GM10248 (cell line): ENCODE measurements at regions not wholly inside any gene's neighbourhood (a gene's known extent, or its start where the extent isn't known, plus 50 kb on each side); places are given as distances from the start of the nearest gene placed in this dataset.

ENCODE experiments used
- CTCF ChIA-PET: fragments of 300-600 bp; sonication (Branson Sonifier 250); formaldehyde crosslinking; extraction: SDS; loops from one replicate; lab custom pipeline; 2021; ENCODE audit warnings: antibody characterized with exemption; lab: Yijun Ruan, JAX
- POLR2A ChIA-PET: fragments of 350-650 bp; sonication (Branson Sonifier 250); formaldehyde crosslinking; extraction: SDS; loops from one replicate; lab custom pipeline; 2020; ENCODE audit warnings: antibody characterized with exemption; lab: Yijun Ruan, JAX
- DNase-seq: peaks from one replicate; pipeline ENCODE4 v3.0.0; 2012; ENCODE audit errors: extremely low spot score
- TF ChIP-seq, protein P1 (sequence below): IDR thresholded peaks from 2 replicates; pipeline ENCODE4 v1.5.1; 2012; ENCODE audit warnings: mild to moderate bottlenecking, low read depth; ENCODE audit errors: extremely low read depth, missing control alignments, control extremely low read depth

DNA sequence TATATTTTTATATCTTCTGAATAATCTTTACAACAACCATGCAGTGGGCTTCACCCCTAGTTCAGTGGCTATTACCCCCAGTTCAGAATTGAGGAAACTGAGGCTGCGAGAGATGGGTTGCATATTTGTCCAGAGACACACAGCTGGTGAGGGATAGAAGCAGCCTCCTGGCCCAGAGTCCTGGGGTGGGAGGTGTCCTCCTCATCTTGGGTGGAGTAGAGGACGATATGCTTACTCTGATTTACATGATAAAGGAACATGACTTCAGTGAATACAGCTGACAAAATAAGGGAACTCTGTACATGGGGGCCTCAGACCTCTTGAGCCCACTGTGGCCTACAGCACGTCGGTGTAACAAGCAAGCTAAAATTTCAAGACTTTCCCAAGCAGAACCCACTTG, 214.7 kb downstream of the FBXO15 start:
- ChIA-PET POLR2A (no interaction called here), CTCF (interaction anchor here (1.4 kb wide), 1 partner anchor 14 kb away, joined by 6 read pairs; no protein-coding TSS in a partner anchor)
- TF ChIP-seq, protein P1, sequence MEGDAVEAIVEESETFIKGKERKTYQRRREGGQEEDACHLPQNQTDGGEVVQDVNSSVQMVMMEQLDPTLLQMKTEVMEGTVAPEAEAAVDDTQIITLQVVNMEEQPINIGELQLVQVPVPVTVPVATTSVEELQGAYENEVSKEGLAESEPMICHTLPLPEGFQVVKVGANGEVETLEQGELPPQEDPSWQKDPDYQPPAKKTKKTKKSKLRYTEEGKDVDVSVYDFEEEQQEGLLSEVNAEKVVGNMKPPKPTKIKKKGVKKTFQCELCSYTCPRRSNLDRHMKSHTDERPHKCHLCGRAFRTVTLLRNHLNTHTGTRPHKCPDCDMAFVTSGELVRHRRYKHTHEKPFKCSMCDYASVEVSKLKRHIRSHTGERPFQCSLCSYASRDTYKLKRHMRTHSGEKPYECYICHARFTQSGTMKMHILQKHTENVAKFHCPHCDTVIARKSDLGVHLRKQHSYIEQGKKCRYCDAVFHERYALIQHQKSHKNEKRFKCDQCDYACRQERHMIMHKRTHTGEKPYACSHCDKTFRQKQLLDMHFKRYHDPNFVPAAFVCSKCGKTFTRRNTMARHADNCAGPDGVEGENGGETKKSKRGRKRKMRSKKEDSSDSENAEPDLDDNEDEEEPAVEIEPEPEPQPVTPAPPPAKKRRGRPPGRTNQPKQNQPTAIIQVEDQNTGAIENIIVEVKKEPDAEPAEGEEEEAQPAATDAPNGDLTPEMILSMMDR: no peak
- DNase-seq: no peak

DNA sequence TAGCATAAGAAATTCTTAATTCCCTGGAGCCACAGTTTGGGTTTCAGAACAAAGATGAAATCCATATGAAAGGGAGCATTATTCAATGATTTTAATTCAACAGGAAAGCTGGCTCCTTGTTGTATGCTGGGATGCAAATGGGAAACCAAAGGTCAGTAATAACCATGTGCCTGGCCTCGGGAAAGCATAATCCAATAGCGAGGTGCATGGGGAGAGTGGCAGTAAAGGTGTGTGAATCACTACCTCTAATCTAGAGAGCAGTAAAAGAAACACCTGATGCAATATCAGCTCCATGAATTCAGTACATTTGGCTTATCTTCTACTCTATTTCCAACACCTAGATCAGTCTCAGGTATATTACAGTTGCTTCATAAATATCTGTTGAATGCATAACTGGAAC, 220.1 kb downstream of the FBXO15 start:
- CTCF ChIA-PET: no interaction called here
- no peak for DNase-seq
- POLR2A ChIA-PET: no interaction called here
- TF ChIP-seq, protein P1: no peak

DNA sequence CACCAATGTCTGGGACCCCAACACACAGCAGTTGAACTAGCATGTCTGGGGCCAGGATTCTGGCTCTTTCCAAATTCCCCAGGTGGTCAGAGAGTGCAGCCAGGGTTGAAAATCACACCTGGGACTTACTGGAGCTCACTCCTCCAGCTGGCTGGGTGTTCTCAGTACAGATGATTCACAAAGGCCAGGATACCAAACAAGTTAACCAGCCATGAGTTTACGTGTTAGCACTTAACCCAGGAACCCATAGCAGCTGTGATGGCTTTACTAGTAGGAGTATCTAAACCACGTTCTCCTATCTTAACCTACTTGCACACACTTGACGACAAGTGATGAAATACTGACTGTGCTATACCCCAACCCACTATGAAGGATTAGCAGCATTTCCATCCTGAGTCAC, 222.8 kb downstream of the FBXO15 start:
- POLR2A ChIA-PET: no interaction called here
- TF ChIP-seq, protein P1: no peak
- no peak for DNase-seq
- CTCF ChIA-PET: no interaction called here

DNA sequence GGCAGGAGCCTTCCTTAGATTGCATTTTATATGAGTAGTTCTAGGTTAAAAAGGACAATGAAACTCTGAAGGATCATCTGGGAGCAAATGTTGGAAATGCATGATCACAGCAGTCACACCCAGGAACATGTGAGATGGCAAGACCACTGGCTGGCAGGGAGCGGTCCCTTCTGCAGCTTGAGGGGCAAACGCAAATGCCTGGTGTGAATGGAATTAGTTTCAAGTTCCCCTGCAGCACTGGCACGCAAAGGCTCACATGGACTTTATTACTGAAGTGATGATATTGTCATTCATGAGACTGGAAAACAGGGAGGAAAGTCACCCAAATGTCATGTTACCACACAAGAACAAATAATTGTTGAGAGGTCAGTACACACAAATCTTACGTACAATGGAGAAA, 223.3 kb downstream of the FBXO15 start:
- ChIA-PET POLR2A (no interaction called here), CTCF (no interaction called here)

DNA sequence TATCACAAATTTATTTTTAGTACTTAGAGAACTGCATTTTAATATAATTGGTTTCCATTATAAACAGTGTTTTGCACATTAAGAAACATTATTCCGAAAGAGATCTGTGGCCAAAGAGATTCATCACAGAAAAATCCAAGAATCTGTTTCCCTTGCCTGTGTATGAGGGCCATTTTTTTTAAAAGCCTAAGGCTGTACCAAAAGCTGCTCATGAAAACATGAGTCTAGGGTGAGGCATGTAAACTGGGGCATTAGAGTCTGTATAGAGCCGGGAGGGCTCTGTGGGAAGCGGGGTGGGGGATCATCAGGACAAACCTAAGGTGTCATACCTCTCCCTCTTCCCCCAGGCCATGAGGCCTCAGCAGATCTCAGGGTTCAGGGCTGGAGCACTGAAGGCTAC, 223.8 kb downstream of the FBXO15 start:
- CTCF ChIA-PET: no interaction called here
- POLR2A ChIA-PET: no interaction called here
- DNase-seq: no peak
- TF ChIP-seq, protein P1: no peak

More for the DNA sequence above, 223.3 kb downstream of the FBXO15 start:
- DNase-seq: no peak
- TF ChIP-seq, protein P1: no peak

DNA sequence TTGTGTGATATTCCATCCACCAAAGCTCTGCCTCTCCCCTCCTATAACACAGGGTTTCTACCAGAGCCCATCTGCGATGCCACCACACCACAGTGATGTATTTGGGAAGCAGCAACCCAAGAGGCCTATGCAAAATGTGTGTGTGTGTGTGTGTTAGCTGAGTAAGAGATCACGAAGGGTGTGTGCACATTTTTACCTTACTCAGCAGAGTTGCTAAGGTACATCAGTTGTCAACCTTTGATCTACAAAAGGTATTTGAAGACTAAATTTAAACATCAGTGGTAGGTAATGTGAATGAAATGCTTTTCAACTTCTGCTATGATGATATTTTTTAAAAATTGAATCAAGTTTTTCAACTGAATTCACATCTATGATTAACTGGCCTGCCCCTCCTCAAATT, 227.6 kb downstream of the FBXO15 start:
- ChIA-PET POLR2A (no interaction called here), CTCF (no interaction called here)
- TF ChIP-seq, protein P1: no peak
- no peak for DNase-seq

DNA sequence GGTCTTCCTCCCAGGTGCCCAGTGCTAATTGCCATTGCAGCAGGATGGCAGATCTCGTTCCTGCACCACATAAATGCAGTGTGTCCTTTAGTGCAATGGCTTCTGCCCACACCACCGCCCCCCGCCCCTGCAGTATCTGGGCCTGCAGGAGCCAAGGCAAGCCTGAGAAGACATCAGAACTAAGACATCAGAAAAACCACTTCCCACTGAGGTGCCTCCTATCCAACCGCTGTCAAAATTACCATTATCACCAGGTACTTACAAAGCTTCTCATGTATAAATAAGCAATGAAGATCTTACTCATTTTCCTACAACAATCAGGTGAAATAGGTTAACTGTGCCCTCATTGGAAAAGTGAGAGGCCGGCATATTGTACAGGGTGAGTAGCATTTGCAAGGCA, 228.8 kb downstream of the FBXO15 start:
- TF ChIP-seq, protein P1: no peak
- CTCF ChIA-PET: interaction anchor here (1.2 kb wide), 1 partner anchor 198 kb away, joined by 3 read pairs; no protein-coding TSS in a partner anchor
- no peak for DNase-seq
- POLR2A ChIA-PET: no interaction called here
